Activated B cell treated with CpG ODN at 0.5 μM for 24 hours (primary cell): ENCODE measurements at regions not wholly inside any gene's neighbourhood (a gene's known extent, or its start where the extent isn't known, plus 50 kb on each side); places are given as distances from the start of the nearest gene placed in this dataset.

Source experiments
- ATAC-seq: fragments of 200-7000 bp; cut with Tn5 transposase; one replicate; pipeline ENCODE4 v1.10.0; 2021; ENCODE audit warnings: low read depth, mild to moderate bottlenecking, moderate library complexity
- CTCF ChIA-PET: fragments of 350-600 bp; sonication (Branson Sonifier 250); formaldehyde crosslinking; loops from one replicate; lab custom pipeline; 2021; ENCODE audit warnings: antibody characterized with exemption; lab: Charles Lee
- POLR2A ChIA-PET: fragments of 350-600 bp; sonication (Branson Sonifier 250); formaldehyde crosslinking; loops from one replicate; lab custom pipeline; 2021; ENCODE audit warnings: antibody characterized with exemption; lab: Charles Lee
- DNase-seq: peaks from one replicate; pipeline ENCODE4 v3.0.0; 2022
- H3K27ac Mint-ChIP-seq: one replicate; pipeline ENCODE4 v1.8.0; 2020; ENCODE audit warnings: mixed read lengths
- H3K27me3 Mint-ChIP-seq: one replicate; pipeline ENCODE4 v1.8.0; 2021; ENCODE audit warnings: mixed read lengths
- H3K36me3 Mint-ChIP-seq: one replicate; pipeline ENCODE4 v1.8.0; 2021; ENCODE audit warnings: low read depth, mixed read lengths
- H3K4me1 Mint-ChIP-seq: one replicate; pipeline ENCODE4 v1.8.0; 2021; ENCODE audit warnings: mixed read lengths
- H3K4me3 Mint-ChIP-seq: one replicate; pipeline ENCODE4 v1.8.0; 2020; ENCODE audit warnings: mild to moderate bottlenecking, mixed read lengths
- H3K9me3 Mint-ChIP-seq: one replicate; pipeline ENCODE4 v1.8.0; 2020; ENCODE audit warnings: mixed read lengths
- intact Hi-C: fragments of 100-400 bp; cut with micrococcal nuclease; formaldehyde crosslinking; loops from one replicate; pipeline ENCODE4 v1.15.1; 2024
- TF ChIP-seq, protein P1 (sequence below): fragments of 200-600 bp; IDR thresholded peaks from one replicate; pipeline ENCODE4 v1.8.0; 2022; ENCODE audit warnings: antibody characterized with exemption, mild to moderate bottlenecking

- peaks cover 3% of the 10 kb centered on the region for H3K27me3 Mint-ChIP-seq
- no peak for DNase-seq
- intact Hi-C loops, result no loop called here
- ATAC-seq, result no peak
- H3K4me3 Mint-ChIP-seq, result no peak overlapping the region
- TF ChIP-seq, protein P1, sequence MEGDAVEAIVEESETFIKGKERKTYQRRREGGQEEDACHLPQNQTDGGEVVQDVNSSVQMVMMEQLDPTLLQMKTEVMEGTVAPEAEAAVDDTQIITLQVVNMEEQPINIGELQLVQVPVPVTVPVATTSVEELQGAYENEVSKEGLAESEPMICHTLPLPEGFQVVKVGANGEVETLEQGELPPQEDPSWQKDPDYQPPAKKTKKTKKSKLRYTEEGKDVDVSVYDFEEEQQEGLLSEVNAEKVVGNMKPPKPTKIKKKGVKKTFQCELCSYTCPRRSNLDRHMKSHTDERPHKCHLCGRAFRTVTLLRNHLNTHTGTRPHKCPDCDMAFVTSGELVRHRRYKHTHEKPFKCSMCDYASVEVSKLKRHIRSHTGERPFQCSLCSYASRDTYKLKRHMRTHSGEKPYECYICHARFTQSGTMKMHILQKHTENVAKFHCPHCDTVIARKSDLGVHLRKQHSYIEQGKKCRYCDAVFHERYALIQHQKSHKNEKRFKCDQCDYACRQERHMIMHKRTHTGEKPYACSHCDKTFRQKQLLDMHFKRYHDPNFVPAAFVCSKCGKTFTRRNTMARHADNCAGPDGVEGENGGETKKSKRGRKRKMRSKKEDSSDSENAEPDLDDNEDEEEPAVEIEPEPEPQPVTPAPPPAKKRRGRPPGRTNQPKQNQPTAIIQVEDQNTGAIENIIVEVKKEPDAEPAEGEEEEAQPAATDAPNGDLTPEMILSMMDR, result no peak
- ChIA-PET CTCF (no interaction called here), POLR2A (no interaction called here)
- H3K4me1 Mint-ChIP-seq, result no peaks in the 10 kb centered on the region
- no peak overlapping the region for H3K27ac Mint-ChIP-seq
- H3K9me3 Mint-ChIP-seq, result peaks cover 3% of the 10 kb centered on the region
- no peaks in the 10 kb centered on the region for H3K36me3 Mint-ChIP-seq
Observed at GRCh38 chr2:13035866-13036265, 319.1 kb downstream of the TRIB2 start.

GRCh38 chr2:13040043-13040442, 323.3 kb downstream of the TRIB2 start:
- peaks cover 14% of the 10 kb centered on the region for H3K9me3 Mint-ChIP-seq
- TF ChIP-seq, protein P1, result no peak
- peaks cover 14% of the 10 kb centered on the region for H3K27me3 Mint-ChIP-seq
- ATAC-seq (no peak), DNase-seq (no peak)
- intact Hi-C loops, result no loop called here
- no peak overlapping the region for H3K4me3 Mint-ChIP-seq
- H3K36me3 Mint-ChIP-seq, result no peaks in the 10 kb centered on the region
- ChIA-PET POLR2A (no interaction called here), CTCF (no interaction called here)
- no peaks in the 10 kb centered on the region for H3K4me1 Mint-ChIP-seq
- H3K27ac Mint-ChIP-seq, result no peak overlapping the region

DNA sequence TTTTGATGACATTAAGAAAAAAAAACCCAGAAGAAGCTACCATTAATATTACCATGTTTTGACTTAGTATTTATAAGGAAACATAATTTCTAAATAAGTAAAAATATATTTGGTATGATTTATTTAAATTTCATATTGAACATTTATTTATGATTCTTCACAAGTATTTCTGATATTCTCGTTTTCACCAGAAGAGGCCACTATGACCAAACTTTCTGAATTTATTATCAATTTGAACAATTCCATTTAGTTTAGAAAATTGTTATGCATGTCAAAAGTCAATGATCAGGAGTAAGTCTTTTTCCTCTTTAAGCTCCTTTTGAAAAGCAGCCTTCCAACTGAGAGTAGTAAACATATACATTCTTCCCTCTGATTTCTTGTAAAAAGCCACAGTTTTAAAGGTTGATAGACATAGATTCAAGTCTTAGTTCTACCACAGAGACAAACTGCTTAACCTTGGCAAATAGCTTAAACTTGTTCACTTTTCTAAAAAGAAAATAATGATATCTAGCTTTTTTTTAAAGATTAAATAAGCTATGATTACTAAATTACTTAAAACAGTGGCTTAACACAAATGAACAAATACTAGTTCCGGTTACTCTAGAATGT, 329.9 kb downstream of the TRIB2 start:
- Mint-ChIP-seq H3K9me3 (peaks cover 4% of the 10 kb centered on the region), H3K27me3 (peaks cover 14% of the 10 kb centered on the region), H3K4me3 (no peak overlapping the region), H3K27ac (no peak overlapping the region), H3K36me3 (no peaks in the 10 kb centered on the region), H3K4me1 (no peaks in the 10 kb centered on the region)
- TF ChIP-seq, protein P1, result no peak
- DNase-seq, result no peak
- ATAC-seq, result no peak
- CTCF ChIA-PET, result interaction anchor here (0.6 kb wide), 1 partner anchor 152 kb away, joined by 4 read pairs; no protein-coding TSS in a partner anchor
- POLR2A ChIA-PET, result no interaction called here
- intact Hi-C loops, result loop anchor here (5.0 kb wide), 1 partner anchor 1856 kb away; no protein-coding TSS in a partner anchor

DNA sequence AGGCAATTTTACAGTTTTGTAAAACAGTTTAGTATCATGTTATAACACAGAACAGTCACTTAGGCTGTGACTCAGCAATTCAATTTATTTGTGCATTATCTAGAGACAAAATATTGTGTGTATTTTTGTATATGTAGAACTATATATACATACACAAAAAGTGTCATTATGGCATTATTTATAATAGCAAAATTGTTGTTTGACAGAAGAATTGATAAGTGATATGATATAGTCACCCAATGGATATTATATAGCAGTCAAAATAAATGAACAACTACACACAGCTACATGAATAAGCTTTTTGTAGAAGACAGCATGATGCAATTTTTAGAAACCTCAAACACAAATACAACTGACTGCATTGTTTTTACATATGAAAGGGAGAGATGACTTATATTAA, 334.0 kb downstream of the TRIB2 start:
- POLR2A ChIA-PET, result no interaction called here
- ATAC-seq (no peak), DNase-seq (no peak)
- CTCF ChIA-PET, result no interaction called here
- Mint-ChIP-seq H3K4me1 (no peaks in the 10 kb centered on the region), H3K4me3 (no peak overlapping the region), H3K36me3 (no peaks in the 10 kb centered on the region), H3K9me3 (no peaks in the 10 kb centered on the region), H3K27me3 (peaks cover 14% of the 10 kb centered on the region), H3K27ac (no peak overlapping the region)
- TF ChIP-seq, protein P1, result no peak
- intact Hi-C loops, result no loop called here

- DNase-seq (no peak), ATAC-seq (no peak)
- H3K9me3 Mint-ChIP-seq, result no peaks in the 10 kb centered on the region
- H3K27me3 Mint-ChIP-seq, result peaks cover 15% of the 10 kb centered on the region
- POLR2A ChIA-PET, result no interaction called here
- no peak overlapping the region for H3K27ac Mint-ChIP-seq
- H3K4me3 Mint-ChIP-seq, result no peak overlapping the region
- TF ChIP-seq, protein P1, result no peak
- H3K4me1 Mint-ChIP-seq, result no peaks in the 10 kb centered on the region
- CTCF ChIA-PET, result no interaction called here
- intact Hi-C loops, result no loop called here
- H3K36me3 Mint-ChIP-seq, result no peaks in the 10 kb centered on the region
Observed at GRCh38 chr2:13052547-13052946, 335.8 kb downstream of the TRIB2 start.
